ENCODE measurements at regions not wholly inside any gene's neighbourhood (a gene's known extent, or its start where the extent isn't known, plus 50 kb on each side); places are given as distances from the start of the nearest gene placed in this dataset.

DNA sequence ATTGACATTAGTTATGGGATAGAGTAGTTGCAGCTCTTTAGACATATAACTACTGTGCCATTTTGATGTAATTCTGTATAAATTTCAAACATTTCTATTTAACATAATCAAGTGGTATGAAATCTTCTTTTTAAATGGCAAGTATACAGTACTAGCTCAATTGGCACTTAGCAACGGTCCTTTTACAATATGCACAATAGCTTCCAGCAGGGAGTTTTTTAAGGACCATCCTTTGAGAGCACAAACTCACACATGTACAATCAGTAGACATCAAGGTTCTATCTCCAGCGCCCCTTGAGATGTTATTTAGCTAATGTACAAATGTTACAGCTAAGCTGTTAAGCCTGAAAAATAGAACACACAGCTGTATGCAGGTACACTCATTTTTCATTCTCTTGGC lies 480.7 kb downstream of the TFEC start:
- H3K27me3 Mint-ChIP-seq, result no peaks in the 10 kb centered on the region
- no peaks in the 10 kb centered on the region for H3K4me1 Mint-ChIP-seq (ENCODE audit: low read depth)
- no peaks in the 10 kb centered on the region for H3K9me3 Mint-ChIP-seq (ENCODE audit: low read depth)
- no peaks in the 10 kb centered on the region for H3K36me3 Mint-ChIP-seq
- H3K27ac Mint-ChIP-seq, result no peak overlapping the region
- no peak overlapping the region for H3K4me3 Mint-ChIP-seq

DNA sequence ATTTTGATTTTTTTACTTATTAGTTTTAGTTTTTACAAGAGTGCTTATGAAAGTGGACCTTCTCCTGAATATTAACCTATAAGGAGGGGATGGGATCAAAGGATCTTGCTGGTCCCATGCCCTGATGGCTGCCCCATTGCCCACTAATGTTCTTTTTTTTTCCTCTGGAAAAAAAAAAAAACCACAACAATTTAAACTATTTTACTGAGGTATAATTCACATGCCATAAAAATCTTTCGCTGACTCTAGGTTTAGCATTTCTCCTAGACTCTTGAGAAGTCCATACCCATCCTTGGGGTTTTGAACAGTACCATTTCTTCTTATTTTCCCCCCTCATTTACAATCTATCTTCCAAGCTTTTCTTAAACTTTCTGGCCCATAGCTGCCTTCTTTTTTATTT lies 481.8 kb downstream of the TFEC start:
- Mint-ChIP-seq H3K4me1 (ENCODE audit: low read depth) (no peaks in the 10 kb centered on the region), H3K36me3 (no peaks in the 10 kb centered on the region), H3K27ac (no peak overlapping the region), H3K4me3 (no peak overlapping the region), H3K9me3 (ENCODE audit: low read depth) (no peaks in the 10 kb centered on the region), H3K27me3 (no peaks in the 10 kb centered on the region)

- Mint-ChIP-seq H3K27ac (no peak overlapping the region), H3K4me1 (ENCODE audit: low read depth) (no peaks in the 10 kb centered on the region), H3K4me3 (no peak overlapping the region), H3K27me3 (peaks cover 1% of the 10 kb centered on the region), H3K36me3 (no peaks in the 10 kb centered on the region), H3K9me3 (ENCODE audit: low read depth) (no peaks in the 10 kb centered on the region)
Measured at GRCh38 chr7:115546790-115547189, 483.8 kb downstream of the TFEC start.

GRCh38 chr7:115533785-115534184 lies 496.8 kb downstream of the TFEC start:
- Mint-ChIP-seq H3K27me3 (peaks cover 8% of the 10 kb centered on the region), H3K27ac (peak overlapping the region; percentile 11), H3K9me3 (ENCODE audit: low read depth) (no peaks in the 10 kb centered on the region), H3K4me3 (no peak overlapping the region), H3K36me3 (no peaks in the 10 kb centered on the region), H3K4me1 (ENCODE audit: low read depth) (no peaks in the 10 kb centered on the region)

DNA sequence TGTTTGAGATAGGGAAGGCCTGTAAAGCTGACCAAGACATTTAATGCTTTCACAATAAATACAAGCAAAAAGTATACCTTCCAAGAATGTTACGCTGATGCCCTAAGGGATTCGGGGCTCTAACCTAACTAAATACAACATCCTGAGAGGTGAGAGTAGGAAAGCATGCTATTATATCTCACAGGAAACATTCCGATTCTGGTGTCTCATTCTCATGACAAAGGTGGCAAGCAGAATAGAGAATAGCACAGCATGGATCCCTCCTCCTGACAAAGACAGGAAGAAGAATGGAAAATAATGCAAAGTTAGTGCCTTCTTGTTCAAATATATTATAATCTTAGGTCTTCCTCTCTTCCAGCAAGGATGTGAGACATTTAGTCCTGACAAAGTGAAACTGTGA lies 504.3 kb downstream of the TFEC start:
- no peaks in the 10 kb centered on the region for H3K36me3 Mint-ChIP-seq
- H3K27ac Mint-ChIP-seq, result no peak overlapping the region
- H3K4me3 Mint-ChIP-seq, result no peak overlapping the region
- peaks cover 2% of the 10 kb centered on the region for H3K27me3 Mint-ChIP-seq
- H3K4me1 Mint-ChIP-seq (ENCODE audit: low read depth), result no peaks in the 10 kb centered on the region
- H3K9me3 Mint-ChIP-seq (ENCODE audit: low read depth), result peaks cover 4% of the 10 kb centered on the region

- H3K4me1 Mint-ChIP-seq (ENCODE audit: low read depth), result no peaks in the 10 kb centered on the region
- no peaks in the 10 kb centered on the region for H3K36me3 Mint-ChIP-seq
- H3K27ac Mint-ChIP-seq, result no peak overlapping the region
- peaks cover 4% of the 10 kb centered on the region for H3K9me3 Mint-ChIP-seq (ENCODE audit: low read depth)
- no peaks in the 10 kb centered on the region for H3K27me3 Mint-ChIP-seq
- H3K4me3 Mint-ChIP-seq, result no peak overlapping the region
Measured at GRCh38 chr7:115522174-115522573, 508.4 kb downstream of the TFEC start.

- Mint-ChIP-seq H3K4me1 (ENCODE audit: low read depth) (no peaks in the 10 kb centered on the region), H3K27me3 (peaks cover 2% of the 10 kb centered on the region), H3K36me3 (no peaks in the 10 kb centered on the region), H3K9me3 (ENCODE audit: low read depth) (no peaks in the 10 kb centered on the region), H3K4me3 (no peak overlapping the region), H3K27ac (no peak overlapping the region)
Measured at GRCh38 chr7:115516341-115516740, 514.2 kb downstream of the TFEC start.

DNA sequence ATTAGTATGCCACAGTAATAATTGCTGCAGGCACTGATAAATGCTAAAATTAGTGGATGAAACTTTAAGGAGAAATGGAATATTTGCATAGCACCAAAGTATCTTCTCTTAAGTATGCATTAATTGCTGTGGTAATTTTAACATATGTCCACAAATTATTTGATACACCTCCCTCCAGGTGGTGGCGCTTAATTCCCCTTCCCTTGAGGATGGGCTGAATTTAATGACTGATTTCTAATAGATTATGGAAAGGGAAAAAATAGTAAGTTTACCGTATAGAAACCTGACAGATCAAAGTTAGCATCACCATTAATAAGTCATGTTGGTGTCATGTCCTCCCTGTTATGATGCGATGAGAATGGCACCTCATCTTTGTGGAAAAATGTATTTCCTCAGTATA lies 519.2 kb downstream of the TFEC start:
- Mint-ChIP-seq H3K4me1 (ENCODE audit: low read depth) (no peaks in the 10 kb centered on the region), H3K27me3 (peaks cover 2% of the 10 kb centered on the region), H3K4me3 (no peak overlapping the region), H3K9me3 (ENCODE audit: low read depth) (no peaks in the 10 kb centered on the region), H3K36me3 (no peaks in the 10 kb centered on the region), H3K27ac (no peak overlapping the region)

DNA sequence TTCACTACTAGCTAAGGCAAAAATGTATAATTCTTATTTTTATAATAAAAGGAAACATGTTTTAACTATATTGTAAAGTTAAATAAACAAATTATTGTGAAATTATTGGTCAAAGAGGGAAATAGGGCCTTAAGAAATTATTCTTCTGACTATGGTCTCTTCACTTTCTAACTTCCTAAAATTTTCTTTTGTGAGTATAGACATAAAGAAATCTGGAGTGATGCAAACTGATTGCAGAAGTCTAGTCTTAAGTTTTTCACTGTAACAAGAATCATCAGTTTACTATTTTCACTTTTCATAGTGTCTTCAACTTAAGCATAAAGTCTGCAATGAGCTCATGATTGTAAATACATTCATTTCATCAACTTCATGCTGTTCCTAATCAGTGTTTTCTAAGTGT lies 525.4 kb downstream of the TFEC start:
- H3K36me3 Mint-ChIP-seq, result no peaks in the 10 kb centered on the region
- no peak overlapping the region for H3K27ac Mint-ChIP-seq
- H3K9me3 Mint-ChIP-seq (ENCODE audit: low read depth), result no peaks in the 10 kb centered on the region
- H3K4me3 Mint-ChIP-seq, result no peak overlapping the region
- no peaks in the 10 kb centered on the region for H3K4me1 Mint-ChIP-seq (ENCODE audit: low read depth)
- peaks cover 1% of the 10 kb centered on the region for H3K27me3 Mint-ChIP-seq

DNA sequence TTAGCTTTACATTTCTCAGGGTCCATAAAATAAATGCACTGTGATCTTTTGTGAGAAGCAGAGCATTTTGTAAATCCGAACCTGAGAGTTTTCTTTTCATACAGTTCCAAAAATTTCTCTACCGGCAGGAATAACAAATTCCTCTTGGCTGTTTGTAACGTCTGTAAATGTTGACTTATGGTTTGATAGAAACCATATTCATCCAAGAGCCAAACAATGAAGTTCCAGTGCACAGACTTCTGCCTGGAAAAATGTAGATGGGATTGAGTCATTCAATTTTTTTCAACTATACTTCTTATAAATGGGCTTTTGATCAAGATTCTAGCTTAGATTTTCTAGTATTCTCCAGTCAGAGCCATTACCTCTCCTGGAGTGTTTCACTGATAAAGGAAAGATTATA lies 530.6 kb downstream of the TFEC start:
- Mint-ChIP-seq H3K9me3 (ENCODE audit: low read depth) (no peaks in the 10 kb centered on the region), H3K36me3 (no peaks in the 10 kb centered on the region), H3K27ac (no peak overlapping the region), H3K4me3 (no peak overlapping the region), H3K27me3 (peaks cover 9% of the 10 kb centered on the region), H3K4me1 (ENCODE audit: low read depth) (no peaks in the 10 kb centered on the region)

GRCh38 chr7:115496006-115496405 lies 534.6 kb downstream of the TFEC start:
- H3K27me3 Mint-ChIP-seq, result peaks cover 8% of the 10 kb centered on the region
- H3K9me3 Mint-ChIP-seq (ENCODE audit: low read depth), result no peaks in the 10 kb centered on the region
- H3K4me1 Mint-ChIP-seq (ENCODE audit: low read depth), result no peaks in the 10 kb centered on the region
- H3K4me3 Mint-ChIP-seq, result no peak overlapping the region
- no peaks in the 10 kb centered on the region for H3K36me3 Mint-ChIP-seq
- H3K27ac Mint-ChIP-seq, result no peak overlapping the region

DNA sequence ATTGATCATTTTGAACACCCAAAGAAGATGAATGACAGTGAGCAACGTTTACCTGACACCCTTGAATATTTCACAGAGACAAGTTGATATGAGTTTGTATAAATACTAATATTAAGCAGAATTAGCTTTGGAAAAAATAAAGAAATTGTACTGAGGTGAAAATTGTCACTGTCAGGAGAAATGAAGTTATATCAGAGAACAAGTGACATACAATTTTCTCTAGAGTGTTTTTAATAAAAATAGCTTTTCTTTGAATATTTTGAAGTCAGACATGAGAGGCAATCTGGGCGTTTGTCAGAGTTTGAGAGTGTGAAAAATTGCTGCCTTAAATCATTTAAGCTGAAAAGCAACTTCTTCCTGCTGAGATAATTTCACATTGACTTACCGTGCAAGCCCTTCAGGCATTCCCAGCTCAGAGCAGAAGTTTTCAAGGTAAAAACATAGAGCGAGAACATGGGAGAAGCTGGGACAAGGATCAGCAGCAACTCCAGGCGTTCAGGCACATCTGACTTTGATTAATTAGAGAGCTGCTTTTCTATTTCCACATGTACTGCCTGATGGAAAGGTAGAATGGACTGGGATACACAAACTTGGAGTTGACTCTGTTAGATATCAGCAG lies 535.9 kb downstream of the TFEC start:
- no peaks in the 10 kb centered on the region for H3K36me3 Mint-ChIP-seq
- peaks cover 6% of the 10 kb centered on the region for H3K27me3 Mint-ChIP-seq
- no peak overlapping the region for H3K4me3 Mint-ChIP-seq
- H3K4me1 Mint-ChIP-seq (ENCODE audit: low read depth), result no peaks in the 10 kb centered on the region
- H3K27ac Mint-ChIP-seq, result no peak overlapping the region
- no peaks in the 10 kb centered on the region for H3K9me3 Mint-ChIP-seq (ENCODE audit: low read depth)

DNA sequence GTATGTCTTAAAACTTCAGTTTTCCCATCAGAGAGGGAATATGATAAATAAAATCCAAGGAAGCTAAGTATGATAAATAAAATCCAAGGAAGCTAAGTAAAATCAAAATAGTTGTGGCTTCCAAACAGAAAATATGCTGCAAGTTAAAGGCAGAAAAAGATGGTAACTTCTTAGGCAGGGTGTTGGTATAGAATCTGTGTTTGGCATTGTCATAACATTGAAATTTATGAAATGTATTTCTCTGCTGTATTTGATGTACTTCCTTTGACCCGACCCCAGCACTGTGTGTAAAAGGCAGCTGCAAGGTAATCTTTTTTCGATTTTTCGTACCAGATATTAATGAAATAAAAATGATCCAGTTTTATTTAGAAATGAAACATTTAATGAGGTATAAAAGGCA lies 537.2 kb downstream of the TFEC start:
- no peak overlapping the region for H3K27ac Mint-ChIP-seq
- H3K4me1 Mint-ChIP-seq (ENCODE audit: low read depth), result no peaks in the 10 kb centered on the region
- H3K4me3 Mint-ChIP-seq, result no peak overlapping the region
- no peaks in the 10 kb centered on the region for H3K36me3 Mint-ChIP-seq
- peaks cover 6% of the 10 kb centered on the region for H3K27me3 Mint-ChIP-seq
- no peaks in the 10 kb centered on the region for H3K9me3 Mint-ChIP-seq (ENCODE audit: low read depth)

- H3K4me1 Mint-ChIP-seq (ENCODE audit: low read depth), result no peaks in the 10 kb centered on the region
- H3K4me3 Mint-ChIP-seq, result no peak overlapping the region
- H3K36me3 Mint-ChIP-seq, result no peaks in the 10 kb centered on the region
Measured at GRCh38 chr7:115491744-115492380, 538.7 kb downstream of the TFEC start.

DNA sequence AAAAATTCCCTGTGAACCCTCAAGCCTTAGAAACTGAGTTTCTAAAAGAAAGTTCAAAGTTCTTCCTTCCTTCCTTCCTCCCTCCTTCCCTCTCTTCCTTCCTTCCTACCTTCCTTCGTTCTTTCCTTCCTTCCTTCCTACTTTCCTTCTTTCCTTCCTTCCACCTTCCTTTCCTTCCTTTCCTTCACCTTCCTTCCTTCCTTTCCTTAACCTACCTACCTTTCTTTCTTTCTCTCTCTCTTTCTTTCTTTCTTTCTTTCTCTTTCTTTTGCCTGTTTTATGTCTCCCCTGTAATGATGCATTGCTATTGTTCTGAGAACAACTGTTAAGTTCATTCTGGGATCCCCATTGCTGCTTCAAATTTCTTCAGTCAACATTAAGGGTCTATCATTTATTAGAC lies 551.1 kb downstream of the TFEC start:
- no peaks in the 10 kb centered on the region for H3K36me3 Mint-ChIP-seq
- H3K27me3 Mint-ChIP-seq, result peaks cover 25% of the 10 kb centered on the region
- H3K27ac Mint-ChIP-seq, result no peak overlapping the region
- H3K9me3 Mint-ChIP-seq (ENCODE audit: low read depth), result no peaks in the 10 kb centered on the region
- peaks cover 10% of the 10 kb centered on the region for H3K4me1 Mint-ChIP-seq (ENCODE audit: low read depth)
- no peak overlapping the region for H3K4me3 Mint-ChIP-seq

More at GRCh38 chr7:115491744-115492380, 538.7 kb downstream of the TFEC start:
- no peaks in the 10 kb centered on the region for H3K9me3 Mint-ChIP-seq (ENCODE audit: low read depth)
- H3K27me3 Mint-ChIP-seq, result peaks cover 5% of the 10 kb centered on the region
- H3K27ac Mint-ChIP-seq, result no peak overlapping the region

- Mint-ChIP-seq H3K4me1 (ENCODE audit: low read depth) (peaks cover 10% of the 10 kb centered on the region), H3K27me3 (peaks cover 25% of the 10 kb centered on the region), H3K27ac (no peak overlapping the region), H3K9me3 (ENCODE audit: low read depth) (no peaks in the 10 kb centered on the region), H3K36me3 (no peaks in the 10 kb centered on the region), H3K4me3 (no peak overlapping the region)
Measured at GRCh38 chr7:115478426-115478825, 552.1 kb downstream of the TFEC start.

Data from activated naive CD8-positive, alpha-beta T cell (primary cell).